ENCODE measurements at regions not wholly inside any gene's neighbourhood (a gene's known extent, or its start where the extent isn't known, plus 50 kb on each side); places are given as distances from the start of the nearest gene placed in this dataset.

DNA sequence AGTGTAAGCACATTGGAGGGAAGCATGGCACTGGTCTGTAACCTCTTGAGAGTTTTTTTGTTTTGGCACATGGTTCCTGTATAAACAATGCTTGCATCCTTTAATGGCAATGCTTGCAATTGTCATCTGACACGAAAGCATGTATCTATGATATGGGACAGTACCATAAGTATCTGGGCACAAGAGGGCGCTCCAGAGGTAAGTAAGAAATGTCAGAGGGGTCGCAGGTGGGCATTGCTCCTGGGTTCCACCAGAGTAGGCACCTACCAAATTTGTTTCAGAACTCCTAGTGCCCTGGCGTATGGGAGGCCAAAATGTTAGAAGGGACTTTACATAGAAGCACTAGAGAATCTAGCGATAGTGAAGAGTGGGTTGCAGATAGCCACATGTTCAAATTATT, 58.7 kb upstream of the BCHE start (continued):
- TF ChIP-seq, protein P1, sequence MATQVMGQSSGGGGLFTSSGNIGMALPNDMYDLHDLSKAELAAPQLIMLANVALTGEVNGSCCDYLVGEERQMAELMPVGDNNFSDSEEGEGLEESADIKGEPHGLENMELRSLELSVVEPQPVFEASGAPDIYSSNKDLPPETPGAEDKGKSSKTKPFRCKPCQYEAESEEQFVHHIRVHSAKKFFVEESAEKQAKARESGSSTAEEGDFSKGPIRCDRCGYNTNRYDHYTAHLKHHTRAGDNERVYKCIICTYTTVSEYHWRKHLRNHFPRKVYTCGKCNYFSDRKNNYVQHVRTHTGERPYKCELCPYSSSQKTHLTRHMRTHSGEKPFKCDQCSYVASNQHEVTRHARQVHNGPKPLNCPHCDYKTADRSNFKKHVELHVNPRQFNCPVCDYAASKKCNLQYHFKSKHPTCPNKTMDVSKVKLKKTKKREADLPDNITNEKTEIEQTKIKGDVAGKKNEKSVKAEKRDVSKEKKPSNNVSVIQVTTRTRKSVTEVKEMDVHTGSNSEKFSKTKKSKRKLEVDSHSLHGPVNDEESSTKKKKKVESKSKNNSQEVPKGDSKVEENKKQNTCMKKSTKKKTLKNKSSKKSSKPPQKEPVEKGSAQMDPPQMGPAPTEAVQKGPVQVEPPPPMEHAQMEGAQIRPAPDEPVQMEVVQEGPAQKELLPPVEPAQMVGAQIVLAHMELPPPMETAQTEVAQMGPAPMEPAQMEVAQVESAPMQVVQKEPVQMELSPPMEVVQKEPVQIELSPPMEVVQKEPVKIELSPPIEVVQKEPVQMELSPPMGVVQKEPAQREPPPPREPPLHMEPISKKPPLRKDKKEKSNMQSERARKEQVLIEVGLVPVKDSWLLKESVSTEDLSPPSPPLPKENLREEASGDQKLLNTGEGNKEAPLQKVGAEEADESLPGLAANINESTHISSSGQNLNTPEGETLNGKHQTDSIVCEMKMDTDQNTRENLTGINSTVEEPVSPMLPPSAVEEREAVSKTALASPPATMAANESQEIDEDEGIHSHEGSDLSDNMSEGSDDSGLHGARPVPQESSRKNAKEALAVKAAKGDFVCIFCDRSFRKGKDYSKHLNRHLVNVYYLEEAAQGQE (IDR thresholded peaks at IDR 0.05; ENCODE audit: borderline replicate concordance) = peak; percentile 28; the same call in 1 of the 2 replicates
- TF ChIP-seq, protein P1 (CRISPR knock-in tag; IDR thresholded peaks at IDR 0.05; ENCODE audit: low read depth) = no peak
- TF ChIP-seq, protein P2, sequence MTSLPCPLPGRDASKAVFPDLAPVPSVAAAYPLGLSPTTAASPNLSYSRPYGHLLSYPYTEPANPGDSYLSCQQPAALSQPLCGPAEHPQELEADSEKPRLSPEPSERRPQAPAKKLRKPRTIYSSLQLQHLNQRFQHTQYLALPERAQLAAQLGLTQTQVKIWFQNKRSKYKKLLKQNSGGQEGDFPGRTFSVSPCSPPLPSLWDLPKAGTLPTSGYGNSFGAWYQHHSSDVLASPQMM (CRISPR knock-in tag; IDR thresholded peaks at IDR 0.05) = no peak
- TF ChIP-seq, protein P3, sequence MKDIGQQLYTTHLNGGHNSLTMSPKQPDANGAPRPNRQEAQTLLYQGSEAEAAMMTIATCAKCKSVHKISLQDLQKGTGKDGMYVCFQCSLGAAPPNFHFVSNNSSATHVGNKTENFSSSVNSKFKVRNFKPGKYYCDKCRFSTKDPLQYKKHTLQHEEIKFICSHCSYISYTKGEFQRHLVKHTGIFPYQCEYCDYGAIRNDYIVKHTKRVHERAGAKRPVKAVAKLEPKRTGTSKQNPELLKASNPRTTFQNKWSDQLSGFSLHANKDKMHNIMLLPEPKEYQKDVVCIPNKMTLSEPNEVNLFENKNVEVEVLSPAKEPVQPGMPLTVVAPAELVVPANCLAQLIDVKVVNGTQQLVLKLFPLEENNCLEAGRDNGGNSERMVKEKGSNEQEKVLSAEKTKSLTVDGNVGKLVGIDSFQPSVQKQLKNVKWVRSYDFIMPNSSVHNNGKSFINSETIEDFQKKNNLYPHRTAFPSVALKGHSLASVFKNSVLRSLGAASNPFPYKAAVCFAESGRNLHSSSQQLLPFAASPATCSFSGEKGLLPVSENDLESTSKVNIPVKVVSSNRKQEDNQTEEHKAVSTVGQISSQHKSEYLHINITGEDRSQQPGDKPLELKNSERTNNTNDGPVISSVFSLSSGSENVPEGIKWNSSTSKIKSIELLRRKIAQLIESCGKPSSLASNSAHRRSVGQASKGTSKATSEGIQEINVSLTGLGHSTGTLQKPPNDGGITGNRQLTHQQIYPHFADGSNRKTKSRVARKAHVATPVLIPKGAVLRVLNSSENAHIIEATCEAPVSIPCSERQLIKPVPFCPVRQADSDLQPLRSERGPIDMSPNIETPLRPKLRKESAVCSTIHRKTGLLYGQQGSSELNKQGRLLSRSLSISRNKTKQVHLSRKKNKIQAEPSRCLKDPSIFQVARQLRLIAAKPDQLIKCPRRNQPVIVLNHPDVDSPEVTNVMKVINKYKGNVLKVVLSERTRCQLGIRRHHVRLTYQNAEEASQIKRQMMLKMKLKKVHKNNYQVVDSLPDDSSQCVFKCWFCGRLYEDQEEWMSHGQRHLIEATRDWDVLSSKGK (CRISPR knock-in tag; IDR thresholded peaks at IDR 0.05) = no peak
- TF ChIP-seq SMC3 (conservative IDR thresholded peaks at IDR 0.05; ENCODE audit: insufficient read depth, low read depth, low read length) (0 out of 2 replicates have a peak, but pooled peaks have one; percentile 19), RAD21 (CRISPR knock-in tag; conservative IDR thresholded peaks at IDR 0.05 in 1 of 2, IDR thresholded peaks at IDR 0.05 in 1 of 2) (peak; percentile 45 to 74), ZBTB7A (IDR thresholded peaks at IDR 0.05; ENCODE audit: borderline replicate concordance, control insufficient read depth, low read depth, low read length) (0 out of 2 replicates have a peak, but pooled peaks have one; percentile 29), MTF1 (CRISPR knock-in tag; IDR thresholded peaks at IDR 0.05; ENCODE audit: borderline replicate concordance) (no peak), TAF9B (IDR thresholded peaks at IDR 0.05; ENCODE audit: partially characterized antibody) (no peak), SREBF1 (IDR thresholded peaks at IDR 0.05; ENCODE audit: borderline replicate concordance, low read depth, low read length) (no peak)

Data from K562 (cell line).